HG02763 (cell line): ENCODE measurements at regions not wholly inside any gene's neighbourhood (a gene's known extent, or its start where the extent isn't known, plus 50 kb on each side); places are given as distances from the start of the nearest gene placed in this dataset.

Experiments used
- ATAC-seq: cut with Tn5 transposase; IDR thresholded peaks from one replicate; pipeline ENCODE4 v1.9.1; 2021; ENCODE audit warnings: mild to moderate bottlenecking, moderate library complexity; ENCODE audit not compliant: unreplicated experiment

DNA sequence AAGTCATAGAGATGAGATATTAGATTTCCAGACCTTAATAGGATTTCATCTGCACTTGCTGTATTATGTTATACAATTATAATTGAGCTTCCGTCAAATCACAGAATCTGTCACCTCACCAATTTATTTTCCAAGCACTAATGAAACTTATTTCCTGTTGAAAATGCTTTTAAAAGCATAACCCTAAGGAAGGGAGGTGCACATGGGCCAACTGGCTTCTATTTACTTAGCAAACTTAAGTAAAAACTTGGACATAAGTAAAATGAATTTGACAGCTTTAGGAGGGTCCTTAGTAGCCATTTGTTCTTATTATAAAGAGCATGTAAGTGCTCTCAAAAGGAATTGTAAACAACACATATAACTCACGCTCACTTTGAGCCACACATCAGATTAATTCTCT is 462.2 kb upstream of the TMPO start:
- ATAC-seq: no peak

- no peak for ATAC-seq
Observed at GRCh38 chr12:98057701-98058100, 457.7 kb upstream of the TMPO start.

DNA sequence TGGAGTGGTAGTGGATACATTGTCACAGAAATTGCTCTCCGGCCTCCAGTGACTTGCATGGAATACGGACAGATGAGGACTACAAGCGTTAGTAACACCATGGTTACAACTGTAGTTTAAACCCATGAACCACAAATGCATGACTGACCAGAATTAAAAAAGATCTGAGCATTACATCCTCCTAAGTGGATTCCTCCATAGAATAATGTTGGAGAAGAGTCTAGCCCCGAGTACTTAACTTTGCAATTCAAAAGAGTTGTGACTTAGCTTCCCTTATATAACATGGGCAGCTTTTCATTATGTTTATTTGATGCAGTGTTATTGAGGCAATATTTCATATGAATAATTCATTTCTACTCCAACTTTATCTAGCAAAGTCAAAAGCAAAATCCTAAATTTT is 457.2 kb upstream of the TMPO start:
- ATAC-seq: no peak

- no peak for ATAC-seq
Observed at GRCh38 chr12:98058838-98059237, 456.6 kb upstream of the TMPO start.

- ATAC-seq: no peak
Observed at GRCh38 chr12:98059659-98060343, 455.6 kb upstream of the TMPO start.

DNA sequence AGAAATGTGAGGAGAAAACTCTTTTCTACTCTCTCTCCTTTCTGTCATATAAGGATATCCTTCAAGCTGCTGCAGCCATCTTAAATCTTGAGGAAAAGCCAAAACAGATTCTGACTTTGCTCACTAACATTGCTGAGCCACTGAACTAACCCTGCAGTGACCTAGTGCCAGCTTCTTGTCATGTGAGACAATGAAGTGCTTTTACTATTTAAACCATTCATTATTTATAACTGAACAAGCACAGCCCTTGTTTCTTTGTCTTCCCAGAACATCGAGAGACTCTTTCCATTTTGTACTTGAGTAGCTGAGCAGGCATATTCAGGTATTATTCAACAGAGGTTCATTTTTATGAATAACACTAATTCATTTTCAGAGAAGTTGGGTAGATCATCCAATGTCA is 455.0 kb upstream of the TMPO start:
- no peak for ATAC-seq

GRCh38 chr12:98062464-98063245 is 452.7 kb upstream of the TMPO start:
- ATAC-seq: no peak

DNA sequence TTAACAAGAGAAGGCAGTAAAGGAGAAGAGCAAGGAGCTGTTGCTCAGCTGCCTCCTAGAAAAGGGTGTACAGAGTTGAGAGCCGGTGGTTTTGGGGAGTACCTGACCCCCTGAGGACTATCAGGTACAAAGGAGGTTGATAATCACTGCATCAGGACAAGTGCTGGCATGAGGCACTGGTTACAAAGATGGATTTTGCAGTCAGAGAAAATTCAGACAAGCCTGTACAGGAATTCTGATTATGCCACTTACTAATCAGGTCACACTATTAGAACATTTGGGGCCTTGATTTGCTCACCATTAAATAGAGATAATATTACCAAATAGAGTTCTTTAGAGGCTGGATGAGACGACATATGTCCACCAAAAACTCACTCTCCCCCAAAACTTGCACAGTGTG is 450.9 kb upstream of the TMPO start:
- no peak for ATAC-seq

GRCh38 chr12:98067795-98068194 is 447.6 kb upstream of the TMPO start:
- ATAC-seq: no peak

DNA sequence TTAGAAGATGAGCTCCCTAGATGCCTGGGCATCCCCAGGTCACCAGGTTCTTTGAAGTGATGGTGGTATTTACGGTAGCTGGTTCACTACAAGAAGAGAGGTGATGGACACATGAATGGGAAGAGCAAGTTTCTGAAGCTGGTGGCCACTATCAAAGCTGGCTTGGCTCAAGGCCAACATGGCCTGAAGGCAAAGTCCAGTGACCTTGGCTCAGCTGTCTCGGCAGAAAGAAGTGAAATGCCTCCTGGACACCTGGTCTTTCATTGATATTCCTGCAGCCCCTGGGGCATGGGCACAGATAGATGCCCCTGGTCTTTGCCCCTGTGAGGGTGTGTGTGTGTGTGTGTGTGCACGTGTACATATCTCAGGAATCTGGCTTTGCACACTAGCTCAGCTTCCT is 441.8 kb upstream of the TMPO start:
- no peak for ATAC-seq

DNA sequence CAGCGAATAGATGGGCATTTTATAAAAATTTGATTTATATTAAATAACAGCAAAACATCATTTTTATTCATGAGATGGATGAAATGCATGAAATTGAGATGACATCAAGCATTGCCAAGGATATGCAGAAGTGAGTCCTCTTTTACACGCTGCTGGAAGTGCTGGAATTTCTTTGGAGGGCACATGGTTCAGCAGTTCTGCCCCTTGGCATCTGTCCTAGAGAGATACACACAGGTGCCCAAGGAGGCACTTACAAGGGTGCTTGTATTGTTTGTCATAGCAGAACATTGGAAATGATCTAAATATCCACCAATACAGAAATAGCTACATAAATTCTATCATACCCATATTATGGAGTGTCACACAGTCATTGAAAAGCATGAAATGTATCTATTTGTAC is 441.1 kb upstream of the TMPO start:
- no peak for ATAC-seq

DNA sequence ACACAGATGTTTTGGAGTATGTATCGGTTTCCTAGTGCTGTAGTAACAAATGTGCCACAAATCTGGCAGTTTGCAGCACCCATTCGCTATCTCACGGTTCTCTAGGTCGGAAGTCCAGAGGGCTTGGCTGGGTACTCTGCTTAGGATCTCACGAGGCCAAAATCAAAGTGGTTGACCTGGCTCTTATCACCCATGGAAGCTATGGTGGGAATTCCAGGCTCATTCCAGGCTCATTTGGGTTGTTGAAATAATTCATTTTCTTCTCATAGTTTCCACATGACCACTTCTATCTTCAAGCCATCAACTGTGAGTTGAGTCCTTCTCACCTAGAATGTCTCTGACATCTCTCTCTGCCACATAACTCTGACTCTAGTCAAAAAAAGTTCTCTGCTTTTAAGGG is 431.0 kb upstream of the TMPO start:
- no peak for ATAC-seq

DNA sequence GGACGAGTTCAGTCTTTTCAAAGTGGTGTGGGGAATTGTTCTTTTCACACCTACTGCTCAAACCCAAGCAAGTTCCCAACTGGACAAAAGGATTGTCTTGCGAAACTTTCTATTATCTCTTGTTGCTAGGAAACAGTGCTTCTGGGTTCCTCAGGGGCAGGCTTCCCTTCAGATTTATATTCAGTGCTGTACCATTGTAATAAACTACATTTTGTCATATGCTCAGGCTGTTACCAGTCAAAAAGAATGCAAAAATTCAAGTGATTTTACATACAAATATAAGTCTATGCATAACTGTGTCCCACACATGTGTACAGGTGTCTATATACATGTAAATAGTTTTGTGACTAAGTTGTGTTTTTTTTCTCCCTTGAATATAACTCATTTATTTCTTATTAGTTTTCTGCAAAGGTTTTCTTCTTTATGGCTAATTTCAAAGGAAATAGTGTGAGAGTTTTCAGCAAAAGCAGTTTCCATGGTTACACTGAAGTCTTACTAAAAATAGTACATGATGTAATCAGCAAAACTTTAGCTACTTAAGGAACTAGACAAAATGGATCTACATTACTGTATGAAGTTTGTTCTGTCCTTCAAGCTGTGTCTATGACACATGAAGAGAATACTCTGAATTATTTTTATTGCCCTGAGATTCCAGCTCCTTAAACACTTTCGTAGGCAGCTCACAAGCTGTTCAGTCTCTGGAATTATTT is 430.2 kb upstream of the TMPO start:
- no peak for ATAC-seq

DNA sequence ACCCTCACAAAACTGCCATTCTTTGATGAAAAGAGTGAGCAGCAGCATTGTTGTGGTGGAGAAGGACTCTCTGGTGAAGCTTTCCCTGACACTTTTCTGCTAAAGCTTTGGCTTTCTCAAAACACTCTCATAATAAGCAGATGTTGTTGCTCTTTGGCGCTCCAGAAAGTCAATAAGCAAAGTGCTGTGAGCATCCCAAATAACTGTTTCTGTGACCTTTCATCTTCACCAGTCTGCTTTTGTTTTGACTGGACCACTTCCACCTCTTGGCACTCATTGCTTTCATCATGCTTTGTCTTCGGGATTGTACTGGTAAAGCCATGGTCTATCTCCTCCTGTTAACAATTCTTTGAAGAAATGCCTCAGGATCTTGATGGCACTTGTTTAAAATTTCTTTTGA is 424.7 kb upstream of the TMPO start:
- ATAC-seq: no peak

GRCh38 chr12:98096436-98096835 is 419.0 kb upstream of the TMPO start:
- ATAC-seq: no peak

GRCh38 chr12:98106031-98106683 is 409.2 kb upstream of the TMPO start:
- ATAC-seq: no peak

- no peak for ATAC-seq
Observed at GRCh38 chr12:98109266-98109665, 406.1 kb upstream of the TMPO start.

DNA sequence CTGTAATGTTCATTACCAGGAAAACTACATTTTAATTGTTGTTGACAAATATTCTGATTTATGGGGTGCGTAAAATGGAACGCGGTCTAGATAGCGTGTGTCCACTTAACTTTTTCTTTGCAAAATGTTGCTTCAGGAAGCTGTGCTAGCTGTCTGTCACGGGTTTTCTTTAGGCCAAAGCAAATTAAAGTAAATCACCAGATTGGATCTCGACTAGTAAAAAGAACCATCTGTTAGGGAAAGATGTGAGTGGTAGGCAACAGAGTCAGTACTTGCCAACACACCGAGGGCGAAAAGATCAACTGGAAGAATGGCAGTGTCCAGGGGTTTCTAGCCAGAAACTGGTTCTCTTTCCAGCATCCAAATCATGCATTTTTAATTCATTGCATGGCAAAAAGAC is 404.9 kb upstream of the TMPO start:
- no peak for ATAC-seq

DNA sequence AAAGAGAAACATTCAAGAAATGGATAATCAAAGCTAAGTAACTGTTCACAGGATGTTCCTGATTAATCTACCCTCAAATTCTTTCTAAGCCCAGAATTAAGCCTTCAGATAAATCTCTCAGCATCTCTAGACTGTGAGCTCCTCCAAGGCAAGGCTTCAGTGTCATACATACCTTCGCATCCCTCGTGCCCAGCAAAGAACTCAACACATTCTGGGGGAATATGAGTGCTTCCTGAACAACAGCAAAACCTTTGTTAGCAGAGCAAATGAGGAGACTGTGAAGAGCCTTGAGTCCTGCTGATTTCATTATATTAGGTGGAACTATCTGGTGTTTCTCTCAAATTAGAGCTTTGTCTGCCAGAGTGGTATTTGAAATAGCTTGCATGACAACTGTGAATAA is 401.8 kb upstream of the TMPO start:
- ATAC-seq: no peak

- ATAC-seq: no peak
Observed at GRCh38 chr12:98121963-98122362, 393.4 kb upstream of the TMPO start.

GRCh38 chr12:98123021-98123461 is 392.3 kb upstream of the TMPO start:
- ATAC-seq: no peak
